ENCODE measurements at regions not wholly inside any gene's neighbourhood (a gene's known extent, or its start where the extent isn't known, plus 50 kb on each side); places are given as distances from the start of the nearest gene placed in this dataset.

GRCh38 chr1:54487571-54488050 lies 60.4 kb upstream of the ACOT11 start:
- Histone ChIP-seq H3K4me1 (ENCODE audit: insufficient read depth, low read length) (peaks cover 15% of the 10 kb centered on the region), H3K27ac (ENCODE audit: low read length) (no peak overlapping the region), H3K4me3 (ENCODE audit: low read length) (peak overlapping the region; percentile 65), H3K4me2 (ENCODE audit: low read length) (peak overlapping the region; percentile 93), H3K36me3 (ENCODE audit: low read depth, low read length) (no peaks in the 10 kb centered on the region), H3K27me3 (ENCODE audit: low read length) (no peaks in the 10 kb centered on the region), H3K9me3 (ENCODE audit: low read length) (no peaks in the 10 kb centered on the region), H4K20me1 (ENCODE audit: low read length) (no peaks in the 10 kb centered on the region), H3K9ac (ENCODE audit: low read length) (no peak overlapping the region), H3K9me2 (replicated peaks; ENCODE audit: low read length) (no peaks in the 10 kb centered on the region), H3F3A (ENCODE audit: low read length, unreplicated experiment) (no peaks in the 10 kb centered on the region), H3K79me2 (ENCODE audit: low read length) (no peaks in the 10 kb centered on the region), H2AFZ (ENCODE audit: low read length) (peak overlapping the region; percentile 94)
- ATAC-seq: peak; percentile 26
- ChIA-PET CTCF (interaction anchor here (0.6 to 0.8 kb wide), 3 partner anchors 80 to 137 kb away, joined by 3 to 6 read pairs (median 4); partner anchors contain the start of gene SSBP3), POLR2A (ENCODE audit: unreplicated experiment) (no interaction called here)
- intact Hi-C loops (cut with micrococcal nuclease): loop anchor here (1.0 kb wide), 3 partner anchors 80 to 287 kb away; partner anchors contain the start of genes CYB5RL and MRPL37
- TF ChIP-seq CTCF (conservative IDR thresholded peaks at IDR 0.05; ENCODE audit: low read depth, low read length) (no peak), EZH2phosphoT487 (IDR thresholded peaks at IDR 0.05; ENCODE audit: borderline replicate concordance, low read length) (no peak), EZH2 (IDR thresholded peaks at IDR 0.05; ENCODE audit: low read length, unreplicated experiment) (no peak)
- DNase-seq: peak; percentile 26
- BruUV-seq (replicated peaks): no TSS peak

- no peaks in the 10 kb centered on the region for H3K9me3 ChIP-seq (ENCODE audit: low read length)
- H3K9me2 ChIP-seq (replicated peaks; ENCODE audit: low read length): no peaks in the 10 kb centered on the region
- intact Hi-C loops (cut with micrococcal nuclease): no loop called here
- H3K27me3 ChIP-seq (ENCODE audit: low read length): no peaks in the 10 kb centered on the region
- peak overlapping the region; percentile 94; the same call in 1 of the 2 replicates for H2AFZ ChIP-seq (ENCODE audit: low read length)
- H3K27ac ChIP-seq (ENCODE audit: low read length): no peak overlapping the region
- H4K20me1 ChIP-seq (ENCODE audit: low read length): no peaks in the 10 kb centered on the region
- no peaks in the 10 kb centered on the region for H3K79me2 ChIP-seq (ENCODE audit: low read length)
- ATAC-seq (no peak), DNase-seq (no peak)
- H3K4me3 ChIP-seq (ENCODE audit: low read length): peak overlapping the region; percentile 65; the same call in 1 of the 2 replicates
- peak overlapping the region; percentile 93 for H3K4me2 ChIP-seq (ENCODE audit: low read length)
- no TSS peak for BruUV-seq (replicated peaks)
- H3K36me3 ChIP-seq (ENCODE audit: low read depth, low read length): no peaks in the 10 kb centered on the region
- H3K9ac ChIP-seq (ENCODE audit: low read length): no peak overlapping the region
- TF ChIP-seq EZH2 (IDR thresholded peaks at IDR 0.05; ENCODE audit: low read length, unreplicated experiment) (no peak), EZH2phosphoT487 (IDR thresholded peaks at IDR 0.05; ENCODE audit: borderline replicate concordance, low read length) (no peak), CTCF (conservative IDR thresholded peaks at IDR 0.05; ENCODE audit: low read depth, low read length) (no peak)
- H3K4me1 ChIP-seq (ENCODE audit: insufficient read depth, low read length): peaks cover 15% of the 10 kb centered on the region
- ChIA-PET POLR2A (ENCODE audit: unreplicated experiment) (no interaction called here), CTCF (interaction anchor here (0.5 to 1.1 kb wide), 4 partner anchors 80 to 633 kb away, joined by 3 to 6 read pairs (median 4); no protein-coding TSS in a partner anchor)
- no peaks in the 10 kb centered on the region for H3F3A ChIP-seq (ENCODE audit: low read length, unreplicated experiment)
Measured at GRCh38 chr1:54486907-54487306, 61.1 kb upstream of the ACOT11 start.

GRCh38 chr1:54485416-54485815 lies 62.6 kb upstream of the ACOT11 start:
- no peaks in the 10 kb centered on the region for H4K20me1 ChIP-seq (ENCODE audit: low read length)
- no peaks in the 10 kb centered on the region for H3K27me3 ChIP-seq (ENCODE audit: low read length)
- H3K27ac ChIP-seq (ENCODE audit: low read length): no peak overlapping the region
- H3F3A ChIP-seq (ENCODE audit: low read length, unreplicated experiment): no peaks in the 10 kb centered on the region
- intact Hi-C loops (cut with micrococcal nuclease): no loop called here
- no peak overlapping the region for H3K4me3 ChIP-seq (ENCODE audit: low read length)
- no peaks in the 10 kb centered on the region for H3K9me3 ChIP-seq (ENCODE audit: low read length)
- DNase-seq: no peak
- ChIA-PET POLR2A (ENCODE audit: unreplicated experiment) (no interaction called here), CTCF (no interaction called here)
- no peak overlapping the region for H3K4me2 ChIP-seq (ENCODE audit: low read length)
- peaks cover 15% of the 10 kb centered on the region for H3K4me1 ChIP-seq (ENCODE audit: insufficient read depth, low read length)
- no peaks in the 10 kb centered on the region for H3K36me3 ChIP-seq (ENCODE audit: low read depth, low read length)
- no peaks in the 10 kb centered on the region for H3K79me2 ChIP-seq (ENCODE audit: low read length)
- BruUV-seq (replicated peaks): no TSS peak
- no peak overlapping the region for H2AFZ ChIP-seq (ENCODE audit: low read length)
- ATAC-seq: no peak
- no peak overlapping the region for H3K9ac ChIP-seq (ENCODE audit: low read length)
- TF ChIP-seq EZH2 (IDR thresholded peaks at IDR 0.05; ENCODE audit: low read length, unreplicated experiment): no peak
- TF ChIP-seq EZH2phosphoT487 (IDR thresholded peaks at IDR 0.05; ENCODE audit: borderline replicate concordance, low read length): no peak
- no peak for TF ChIP-seq CTCF (conservative IDR thresholded peaks at IDR 0.05; ENCODE audit: low read depth, low read length)
- H3K9me2 ChIP-seq (replicated peaks; ENCODE audit: low read length): no peaks in the 10 kb centered on the region

Measured in PC-3 (cell line).